GM12865 (cell line): ENCODE measurements at regions not wholly inside any gene's neighbourhood (a gene's known extent, or its start where the extent isn't known, plus 50 kb on each side); places are given as distances from the start of the nearest gene placed in this dataset.

Source experiments
- DNase-seq: peaks from one replicate; pipeline ENCODE4 v3.0.0; 2010; ENCODE audit warnings: low read depth
- H3K4me3 ChIP-seq: 2 replicates; pipeline ENCODE4 v1.5.1; 2011; ENCODE audit warnings: mild to moderate bottlenecking, low read depth, low read length, control low read depth
- TF ChIP-seq, protein P1 (sequence below): IDR thresholded peaks from 2 replicates; pipeline ENCODE4 v1.5.1; 2011; ENCODE audit warnings: low read length, control low read depth, low read depth, inconsistent platforms; ENCODE audit not compliant: insufficient read depth; ENCODE audit errors: missing control alignments

GRCh38 chr11:104654181-104654813, 244.0 kb downstream of the CASP12 start:
- DNase-seq = no peak
- TF ChIP-seq, protein P1, sequence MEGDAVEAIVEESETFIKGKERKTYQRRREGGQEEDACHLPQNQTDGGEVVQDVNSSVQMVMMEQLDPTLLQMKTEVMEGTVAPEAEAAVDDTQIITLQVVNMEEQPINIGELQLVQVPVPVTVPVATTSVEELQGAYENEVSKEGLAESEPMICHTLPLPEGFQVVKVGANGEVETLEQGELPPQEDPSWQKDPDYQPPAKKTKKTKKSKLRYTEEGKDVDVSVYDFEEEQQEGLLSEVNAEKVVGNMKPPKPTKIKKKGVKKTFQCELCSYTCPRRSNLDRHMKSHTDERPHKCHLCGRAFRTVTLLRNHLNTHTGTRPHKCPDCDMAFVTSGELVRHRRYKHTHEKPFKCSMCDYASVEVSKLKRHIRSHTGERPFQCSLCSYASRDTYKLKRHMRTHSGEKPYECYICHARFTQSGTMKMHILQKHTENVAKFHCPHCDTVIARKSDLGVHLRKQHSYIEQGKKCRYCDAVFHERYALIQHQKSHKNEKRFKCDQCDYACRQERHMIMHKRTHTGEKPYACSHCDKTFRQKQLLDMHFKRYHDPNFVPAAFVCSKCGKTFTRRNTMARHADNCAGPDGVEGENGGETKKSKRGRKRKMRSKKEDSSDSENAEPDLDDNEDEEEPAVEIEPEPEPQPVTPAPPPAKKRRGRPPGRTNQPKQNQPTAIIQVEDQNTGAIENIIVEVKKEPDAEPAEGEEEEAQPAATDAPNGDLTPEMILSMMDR = no peak
- H3K4me3 ChIP-seq = no peak overlapping the region

DNA sequence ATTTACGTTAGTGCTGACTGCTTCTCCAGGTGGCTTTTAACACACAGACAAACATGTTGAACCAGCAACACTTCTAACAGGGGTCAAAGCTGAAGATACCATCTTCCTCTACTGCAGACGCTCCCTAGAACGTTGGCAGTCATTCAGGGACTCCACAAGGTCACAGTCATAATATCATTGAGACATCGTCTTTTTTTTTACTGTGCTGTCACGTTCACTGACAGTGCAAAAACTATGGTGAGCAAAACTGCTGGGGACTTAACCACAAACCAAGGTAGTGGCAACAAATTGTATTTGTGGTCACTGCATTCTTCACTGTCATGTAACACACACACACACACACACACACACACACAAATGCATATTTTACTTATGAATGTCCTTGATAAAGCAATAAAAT, 244.9 kb downstream of the CASP12 start:
- TF ChIP-seq, protein P1 = no peak
- H3K4me3 ChIP-seq = no peak overlapping the region
- peak; percentile 0 for DNase-seq

- no peak for DNase-seq
- H3K4me3 ChIP-seq = no peak overlapping the region
- TF ChIP-seq, protein P1 = no peak
These were observed 245.3 kb downstream of the CASP12 start for GRCh38 chr11:104652996-104653395.

GRCh38 chr11:104650234-104650633, 248.0 kb downstream of the CASP12 start:
- peak; percentile 2 for DNase-seq
- no peak overlapping the region for H3K4me3 ChIP-seq
- TF ChIP-seq, protein P1 = no peak

DNA sequence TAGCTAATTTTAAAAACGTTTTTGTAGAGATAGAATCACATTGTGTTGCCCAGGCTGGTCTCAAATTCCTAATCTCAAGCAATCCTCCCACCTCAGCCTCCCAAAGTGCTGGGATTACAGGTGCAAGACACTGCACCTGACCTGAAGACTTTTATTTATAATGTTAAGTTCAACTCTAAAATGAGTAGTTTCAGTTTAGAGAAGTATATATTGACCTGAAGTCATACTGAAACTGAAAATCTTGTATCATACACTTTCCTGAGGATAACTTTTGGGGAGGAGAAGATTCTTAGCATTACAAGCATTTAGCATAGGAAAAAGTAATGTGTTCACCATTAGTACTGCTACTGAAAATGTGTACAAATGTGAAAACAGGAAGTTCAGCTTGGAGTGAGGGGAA, 249.3 kb downstream of the CASP12 start:
- no peak for DNase-seq
- TF ChIP-seq, protein P1 = no peak
- no peak overlapping the region for H3K4me3 ChIP-seq

GRCh38 chr11:104645261-104646222, 252.7 kb downstream of the CASP12 start:
- H3K4me3 ChIP-seq = no peak overlapping the region
- TF ChIP-seq, protein P1 = no peak
- no peak for DNase-seq
